ENCODE measurements at regions not wholly inside any gene's neighbourhood (a gene's known extent, or its start where the extent isn't known, plus 50 kb on each side); places are given as distances from the start of the nearest gene placed in this dataset.

- no peak for DNase-seq
Observed at GRCh38 chr6:90434094-90434493, 137.5 kb upstream of the BACH2 start.

- no peak for DNase-seq
Observed at GRCh38 chr6:90432937-90433336, 136.3 kb upstream of the BACH2 start.

- DNase-seq = no peak
Observed at GRCh38 chr6:90432041-90432775, 135.6 kb upstream of the BACH2 start.

GRCh38 chr6:90431576-90431975, 134.9 kb upstream of the BACH2 start:
- no peak for DNase-seq

GRCh38 chr6:90429713-90430112, 133.1 kb upstream of the BACH2 start:
- no peak for DNase-seq

- no peak for DNase-seq
Observed at GRCh38 chr6:90428514-90428913, 131.9 kb upstream of the BACH2 start.

GRCh38 chr6:90425161-90425641, 128.6 kb upstream of the BACH2 start:
- no peak for DNase-seq

GRCh38 chr6:90424580-90424979, 127.9 kb upstream of the BACH2 start:
- no peak for DNase-seq

GRCh38 chr6:90421666-90422065, 125.0 kb upstream of the BACH2 start:
- no peak for DNase-seq

GRCh38 chr6:90420500-90420899, 123.9 kb upstream of the BACH2 start:
- DNase-seq = no peak

GRCh38 chr6:90417385-90417784, 120.7 kb upstream of the BACH2 start:
- DNase-seq = no peak

GRCh38 chr6:90416322-90416721, 119.7 kb upstream of the BACH2 start:
- DNase-seq = no peak

GRCh38 chr6:90415178-90415577, 118.5 kb upstream of the BACH2 start:
- DNase-seq = no peak

GRCh38 chr6:90414352-90414751, 117.7 kb upstream of the BACH2 start:
- no peak for DNase-seq

- no peak for DNase-seq
Observed at GRCh38 chr6:90413867-90414266, 117.2 kb upstream of the BACH2 start.

- no peak for DNase-seq
Observed at GRCh38 chr6:90413396-90413795, 116.8 kb upstream of the BACH2 start.

GRCh38 chr6:90412538-90413369, 116.1 kb upstream of the BACH2 start:
- DNase-seq = no peak

GRCh38 chr6:90411292-90411781, 114.7 kb upstream of the BACH2 start:
- DNase-seq = no peak

GRCh38 chr6:90409700-90410099, 113.1 kb upstream of the BACH2 start:
- DNase-seq = no peak

GRCh38 chr6:90406957-90407356, 110.3 kb upstream of the BACH2 start:
- no peak for DNase-seq

- DNase-seq = no peak
Observed at GRCh38 chr6:90406142-90406794, 109.6 kb upstream of the BACH2 start.

GRCh38 chr6:90403489-90404381, 107.1 kb upstream of the BACH2 start:
- DNase-seq = no peak

- DNase-seq = no peak
Observed at GRCh38 chr6:90402831-90403192, 106.2 kb upstream of the BACH2 start.

Measured in NCI-H2081 treated with DMSO at 0.1 percent for 48 hours (cell line).